Pons (tissue), 1 donor: ENCODE measurements at regions not wholly inside any gene's neighbourhood (a gene's known extent, or its start where the extent isn't known, plus 50 kb on each side); places are given as distances from the start of the nearest gene placed in this dataset.

Source experiments
- DNase-seq: peaks from one replicate; pipeline ENCODE4 v3.0.0-alpha.2; 2016; ENCODE audit warnings: low spot score

GRCh38 chr4:18571301-18571761 lies 549.8 kb upstream of the LCORL start:
- DNase-seq, result no peak

DNA sequence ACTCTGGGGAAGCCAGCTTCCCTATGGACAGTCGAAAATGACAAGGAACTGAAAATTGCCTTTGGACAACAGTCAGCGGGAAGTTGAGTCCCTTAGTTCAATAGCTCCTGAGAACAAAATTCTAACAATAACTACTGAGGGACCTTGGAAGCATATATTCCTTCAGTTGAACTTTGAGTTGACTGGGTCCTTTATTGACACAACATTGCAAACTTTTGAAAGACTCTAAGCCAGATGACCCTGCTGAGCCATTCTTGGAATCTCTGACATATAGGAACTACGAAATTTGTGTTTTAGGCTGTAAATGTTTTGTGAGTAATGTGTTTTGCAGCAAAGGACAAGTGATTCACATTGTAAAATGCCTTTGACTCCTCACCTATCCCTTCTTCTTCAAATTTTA lies 548.8 kb upstream of the LCORL start:
- DNase-seq, result no peak

- peak; percentile 44 for DNase-seq
Measured at GRCh38 chr4:18568600-18568999, 547.0 kb upstream of the LCORL start.

GRCh38 chr4:18566970-18567799 lies 545.6 kb upstream of the LCORL start:
- no peak for DNase-seq

- no peak for DNase-seq
Measured at GRCh38 chr4:18559492-18559891, 537.9 kb upstream of the LCORL start.

DNA sequence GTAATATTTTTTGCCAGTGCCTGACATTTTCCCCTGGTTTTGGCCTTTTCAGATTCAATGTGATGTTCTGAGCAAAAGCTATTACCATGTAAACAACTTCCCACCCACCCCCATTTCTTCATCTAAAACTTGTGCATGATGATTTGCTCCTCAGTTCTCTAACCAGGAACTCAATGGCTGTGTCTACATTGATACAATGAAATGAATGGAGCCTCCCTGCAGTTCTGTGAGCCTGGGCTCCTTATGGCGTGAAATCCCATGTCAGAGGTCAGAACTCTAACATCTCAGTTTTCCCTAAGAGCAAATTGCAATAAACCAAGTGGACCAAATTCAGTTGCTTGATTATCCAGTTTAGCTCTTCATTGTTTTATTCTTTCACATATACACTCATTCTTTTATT lies 534.8 kb upstream of the LCORL start:
- no peak for DNase-seq

DNA sequence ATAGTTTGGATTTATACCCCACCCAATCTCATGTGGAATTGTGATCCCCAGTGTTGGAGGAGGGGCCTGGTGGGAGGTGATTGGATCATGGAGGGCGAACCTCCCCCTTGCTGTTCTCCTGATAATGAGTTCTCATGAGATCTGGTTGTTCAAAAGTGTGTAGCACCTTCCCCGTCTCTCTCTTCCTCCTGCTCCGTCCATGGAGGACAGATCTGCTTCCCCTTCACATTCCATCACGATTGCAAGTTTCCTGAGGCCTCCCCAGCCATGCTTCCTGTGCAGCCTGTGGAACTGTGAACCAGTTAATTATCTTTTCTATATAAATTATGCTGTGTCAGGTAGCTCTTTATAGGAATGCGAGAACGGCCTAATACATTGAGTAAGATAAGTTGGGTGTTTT lies 518.8 kb upstream of the LCORL start:
- no peak for DNase-seq

DNA sequence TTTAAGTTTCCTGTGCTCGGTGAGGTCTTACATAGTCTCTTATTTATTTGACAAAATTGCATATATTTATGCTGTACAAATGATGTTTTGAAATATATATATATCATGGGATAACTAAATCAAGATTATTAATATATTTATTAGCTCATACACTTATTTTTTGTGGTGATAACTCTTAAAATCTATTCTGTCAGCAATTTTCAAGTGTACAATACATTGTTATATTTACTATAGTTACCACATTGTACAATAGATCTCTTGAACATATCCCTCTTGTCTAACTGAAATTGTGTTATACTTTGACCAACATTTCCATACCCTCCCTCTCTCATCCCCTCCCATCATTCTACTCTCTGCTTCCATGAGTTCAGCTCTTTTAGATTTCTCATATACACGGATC lies 516.6 kb upstream of the LCORL start:
- no peak for DNase-seq

- no peak for DNase-seq
Measured at GRCh38 chr4:18536428-18536827, 514.9 kb upstream of the LCORL start.

DNA sequence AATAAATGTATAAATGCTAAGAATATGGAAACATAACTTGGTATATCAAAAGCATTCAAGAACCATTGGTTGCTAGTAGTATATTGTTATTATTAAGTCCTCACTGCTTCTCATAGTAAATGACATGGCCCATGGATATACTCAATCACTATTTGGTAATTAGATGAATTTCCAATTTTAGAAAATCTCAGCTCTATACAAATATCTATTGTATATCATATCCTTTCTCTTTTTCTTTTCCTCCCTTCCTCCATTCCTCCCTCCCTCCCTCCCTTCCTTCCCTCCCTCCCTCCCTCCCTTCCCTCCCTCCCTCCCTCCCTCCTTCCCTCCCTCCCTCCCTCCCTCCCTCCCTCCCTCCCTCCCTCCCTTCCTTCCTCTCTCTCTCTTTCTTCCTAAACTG lies 514.4 kb upstream of the LCORL start:
- DNase-seq, result no peak

- no peak for DNase-seq
Measured at GRCh38 chr4:18533262-18533775, 511.8 kb upstream of the LCORL start.

DNA sequence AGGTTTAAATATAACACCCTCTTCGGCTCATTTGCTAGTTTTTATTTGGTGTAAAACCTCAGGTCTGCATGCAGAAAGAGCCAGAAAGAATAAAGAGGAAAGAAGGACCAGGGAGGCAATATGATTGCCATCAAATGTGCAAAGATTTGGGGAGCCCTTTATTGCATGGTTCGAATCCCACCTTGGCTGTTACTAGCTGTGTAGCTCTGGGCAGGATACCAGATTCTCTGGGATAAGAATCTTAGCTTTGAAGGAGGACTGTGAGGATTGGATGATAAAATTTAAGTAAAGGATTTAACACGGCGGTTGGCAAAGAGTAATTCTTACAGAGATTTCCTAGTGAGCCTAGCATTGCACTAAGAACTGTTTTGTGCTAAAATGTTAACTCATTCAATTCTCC lies 510.2 kb upstream of the LCORL start:
- DNase-seq, result no peak

DNA sequence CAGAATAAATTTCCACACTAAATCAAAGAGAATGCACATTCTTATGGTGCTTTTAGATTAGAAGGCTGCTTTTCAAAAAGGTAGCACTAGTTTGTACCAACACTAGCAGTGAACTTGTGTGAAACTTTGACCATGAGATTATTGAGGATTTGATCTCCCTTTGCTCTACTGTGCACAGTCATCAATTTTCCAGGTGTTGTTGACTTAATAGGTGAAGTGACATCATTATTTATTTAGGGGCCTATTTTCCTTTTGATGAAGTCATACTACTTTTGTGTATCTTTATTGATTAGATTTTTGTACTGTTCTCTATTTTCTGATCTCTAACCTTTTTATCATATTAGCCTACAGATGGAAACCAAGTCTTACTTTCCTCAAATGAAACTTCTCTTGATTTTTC lies 507.9 kb upstream of the LCORL start:
- DNase-seq, result no peak

- no peak for DNase-seq
Measured at GRCh38 chr4:18524667-18525066, 503.1 kb upstream of the LCORL start.

DNA sequence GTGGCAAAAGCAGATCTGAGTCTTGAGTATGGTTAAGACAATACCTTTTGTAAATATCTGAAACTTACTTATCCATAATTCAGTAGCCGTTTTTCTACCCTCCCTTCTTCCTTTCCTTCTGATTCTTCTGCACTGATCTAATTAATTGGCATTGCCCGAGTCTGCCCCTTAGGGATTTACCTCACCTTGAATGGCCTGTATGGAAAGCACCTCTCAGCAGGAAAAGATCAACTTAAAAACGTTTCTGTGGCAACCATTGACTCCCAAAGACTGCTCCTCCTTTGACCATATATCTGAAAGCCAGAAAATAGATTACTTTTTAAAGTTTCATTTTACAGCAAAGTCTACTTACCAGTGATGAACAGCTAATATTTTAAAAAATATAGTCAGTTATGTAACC lies 496.5 kb upstream of the LCORL start:
- DNase-seq, result no peak

- no peak for DNase-seq
Measured at GRCh38 chr4:18513861-18514260, 492.3 kb upstream of the LCORL start.

GRCh38 chr4:18512718-18513117 lies 491.2 kb upstream of the LCORL start:
- DNase-seq, result no peak

GRCh38 chr4:18511727-18512126 lies 490.2 kb upstream of the LCORL start:
- no peak for DNase-seq

GRCh38 chr4:18508786-18509185 lies 487.2 kb upstream of the LCORL start:
- no peak for DNase-seq

GRCh38 chr4:18480928-18481327 lies 459.4 kb upstream of the LCORL start:
- no peak for DNase-seq

- no peak for DNase-seq
Measured at GRCh38 chr4:18480342-18480741, 458.8 kb upstream of the LCORL start.

DNA sequence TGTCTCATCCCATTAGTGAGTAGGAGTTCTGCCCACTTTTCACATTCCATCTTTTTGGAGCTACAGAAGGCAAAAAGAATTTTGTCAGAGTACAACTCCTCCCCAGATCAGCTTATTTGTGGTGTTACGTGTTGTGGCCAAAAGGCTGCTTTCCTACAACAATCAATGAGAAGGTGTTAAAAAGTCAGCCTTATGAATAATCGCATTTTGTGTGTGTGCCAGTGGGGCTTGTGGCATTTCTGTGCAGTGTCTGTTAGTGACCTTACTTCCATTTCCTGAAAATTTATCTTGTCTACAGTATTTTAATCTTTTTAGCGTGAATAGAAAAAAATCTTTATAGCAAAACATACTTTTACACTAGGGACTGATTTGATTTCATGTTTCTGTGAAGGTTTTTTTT lies 458.3 kb upstream of the LCORL start:
- DNase-seq, result no peak

GRCh38 chr4:18463987-18464559 lies 442.5 kb upstream of the LCORL start:
- DNase-seq, result no peak

DNA sequence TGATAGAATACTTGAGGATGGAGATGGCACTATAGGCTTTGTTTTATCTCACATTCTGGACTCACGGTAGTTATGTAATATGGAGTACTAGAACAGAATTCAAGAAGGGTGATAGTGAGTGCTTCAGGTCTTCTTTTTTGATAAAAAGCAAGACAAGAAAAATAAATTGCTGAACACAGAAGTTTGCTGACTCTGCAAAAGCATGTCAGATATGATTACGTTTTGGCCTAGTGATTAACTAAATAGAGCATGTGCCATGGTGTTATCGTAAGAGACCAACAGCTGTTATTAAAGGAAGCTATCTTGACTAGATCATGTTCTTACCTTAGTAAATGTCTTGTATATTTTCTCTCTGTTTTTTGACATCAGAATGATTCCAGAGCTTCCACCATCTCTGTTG lies 436.9 kb upstream of the LCORL start:
- no peak for DNase-seq
